Fibroblast of lung (primary cell): ENCODE measurements at regions not wholly inside any gene's neighbourhood (a gene's known extent, or its start where the extent isn't known, plus 50 kb on each side); places are given as distances from the start of the nearest gene placed in this dataset.
A peak's percentile ranks its signal among the peaks of the same experiment; 100 is the strongest.

Experiments
- DNase-seq, 2 donors: peaks; one replicate each; pipeline versions ENCODE4 v3.0.0 to v3.0.0-alpha.2; 2010; ENCODE audit warnings: low read depth in 2 of 2
- H2AFZ ChIP-seq: 2 replicates; pipeline ENCODE4 v1.5.1; 2012; ENCODE audit warnings: low read length, control low read depth, inconsistent platforms
- H3K27ac ChIP-seq: 2 replicates; pipeline ENCODE4 v1.5.1; 2011; ENCODE audit warnings: low read length, control low read depth; ENCODE audit not compliant: insufficient read depth
- H3K27me3 ChIP-seq: 2 replicates; pipeline ENCODE4 v1.5.1; 2011; ENCODE audit warnings: mild to moderate bottlenecking, low read length; ENCODE audit not compliant: control insufficient read depth, insufficient read depth
- H3K36me3 ChIP-seq: 2 replicates; pipeline ENCODE4 v1.5.1; 2011; ENCODE audit warnings: low read length; ENCODE audit not compliant: control insufficient read depth, insufficient read depth
- H3K4me1 ChIP-seq: 2 replicates; pipeline ENCODE4 v1.5.1; 2011; ENCODE audit warnings: low read length; ENCODE audit not compliant: control insufficient read depth, insufficient read depth; ENCODE audit errors: extremely low read depth
- H3K4me2 ChIP-seq: 2 replicates; pipeline ENCODE4 v1.5.1; 2011; ENCODE audit warnings: low read length, control low read depth; ENCODE audit not compliant: insufficient read depth; ENCODE audit errors: extremely low read depth
- H3K4me3 ChIP-seq, 4 experiments: fragments of 200-600 bp in 1 of 4; sonication (generic) in 1 of 4; replicated peaks in 1 of 4; 2 replicates each; pipeline ENCODE4 v1.5.1; 2011 to 2016; ENCODE audit warnings: low read length in 4 of 4, low read depth in 3 of 4, mild to moderate bottlenecking in 3 of 4, control low read depth in 2 of 4, inconsistent platforms in 1 of 4, mixed read lengths in 1 of 4; ENCODE audit not compliant: insufficient read depth in 1 of 4; ENCODE audit errors: control extremely low read depth in 1 of 4
- H3K79me2 ChIP-seq: 2 replicates; pipeline ENCODE4 v1.5.1; 2012; ENCODE audit warnings: mild to moderate bottlenecking, low read length, inconsistent platforms; ENCODE audit not compliant: control insufficient read depth, insufficient read depth
- H3K9ac ChIP-seq: 2 replicates; pipeline ENCODE4 v1.5.1; 2011; ENCODE audit warnings: mild to moderate bottlenecking, low read length, control low read depth; ENCODE audit not compliant: insufficient read depth
- H3K9me3 ChIP-seq: 2 replicates; pipeline ENCODE4 v1.5.1; 2012; ENCODE audit warnings: low read depth, low read length; ENCODE audit not compliant: control insufficient read depth, insufficient read depth
- H4K20me1 ChIP-seq: 2 replicates; pipeline ENCODE4 v1.5.1; 2011; ENCODE audit warnings: low read length; ENCODE audit not compliant: control insufficient read depth, insufficient read depth; ENCODE audit errors: extremely low read depth
- EZH2 ChIP-seq: IDR thresholded peaks from 2 replicates; pipeline ENCODE4 v1.5.1; 2012; ENCODE audit warnings: low read length, control low read depth, mild to moderate bottlenecking; ENCODE audit errors: missing control alignments
- TF ChIP-seq, protein P1 (sequence below), 2 donors: IDR thresholded peaks in 1 of 2; conservative IDR thresholded peaks in 1 of 2; 1 replicate in 1 of 2; 2 replicates in 1 of 2; pipeline ENCODE4 v1.5.1; 2011 to 2012; ENCODE audit warnings: low read length in 2 of 2, control low read depth in 1 of 2, inconsistent platforms in 1 of 2, low read depth in 1 of 2, mild to moderate bottlenecking in 1 of 2

DNA sequence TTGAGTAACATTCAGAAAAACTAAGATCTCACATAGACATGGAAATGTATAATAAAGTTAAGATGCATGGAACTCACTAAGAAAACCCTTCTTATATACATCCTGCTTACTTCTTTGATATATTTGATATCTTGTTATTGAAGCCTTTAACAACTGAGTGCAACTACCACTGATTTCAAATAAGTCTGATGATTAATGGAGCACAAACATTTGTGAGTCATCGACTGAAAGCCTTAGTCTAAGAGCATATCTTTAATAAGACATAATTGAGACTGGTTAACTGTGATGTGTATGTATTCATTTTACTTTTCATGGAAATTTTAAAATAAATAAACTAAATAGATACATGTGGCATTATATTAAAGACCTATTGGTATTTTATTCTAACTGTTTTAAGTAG lies 740.5 kb downstream of the EPHA3 start:
- Histone ChIP-seq H4K20me1 (no peaks in the 10 kb centered on the region), H3K4me2 (no peak overlapping the region), H3K27ac (no peak overlapping the region), H2AFZ (no peak overlapping the region), H3K9me3 (no peaks in the 10 kb centered on the region), H3K79me2 (no peaks in the 10 kb centered on the region), H3K9ac (no peak overlapping the region), H3K27me3 (no peaks in the 10 kb centered on the region), H3K4me3 (no peak overlapping the region), H3K36me3 (no peaks in the 10 kb centered on the region), H3K4me1 (no peaks in the 10 kb centered on the region)
- peak; percentile 20 to 59 for DNase-seq
- no peak for TF ChIP-seq EZH2

DNA sequence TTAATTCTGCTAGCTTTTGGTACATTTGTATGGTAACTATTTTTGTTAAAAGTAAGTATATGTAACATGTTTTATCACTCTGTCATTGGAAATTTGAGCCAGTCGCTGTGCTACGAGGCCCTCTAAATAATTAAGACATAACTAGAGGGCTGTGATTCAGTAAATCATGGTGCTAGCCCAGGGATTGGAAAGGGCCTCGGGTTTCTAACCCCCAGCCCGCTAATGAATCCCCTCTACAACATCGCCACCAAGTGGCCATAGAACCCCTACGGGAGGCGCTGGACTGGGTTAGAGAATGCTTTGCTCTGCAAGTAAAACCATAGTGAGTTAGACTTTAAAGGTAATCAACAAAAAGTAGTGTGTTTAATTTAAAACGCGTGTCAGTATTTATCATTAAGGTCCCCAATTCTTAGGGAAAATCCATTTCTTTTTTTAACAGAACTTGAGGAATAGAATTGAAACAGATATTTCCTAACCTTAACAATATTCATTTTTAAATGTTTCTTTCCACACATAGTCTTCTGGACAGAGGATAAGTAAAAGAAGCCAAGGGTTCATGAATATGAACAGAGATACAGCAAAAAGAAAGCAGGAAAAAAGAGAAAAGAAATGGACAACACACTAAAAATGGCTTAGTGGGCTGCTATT lies 744.7 kb downstream of the EPHA3 start:
- TF ChIP-seq, protein P1, sequence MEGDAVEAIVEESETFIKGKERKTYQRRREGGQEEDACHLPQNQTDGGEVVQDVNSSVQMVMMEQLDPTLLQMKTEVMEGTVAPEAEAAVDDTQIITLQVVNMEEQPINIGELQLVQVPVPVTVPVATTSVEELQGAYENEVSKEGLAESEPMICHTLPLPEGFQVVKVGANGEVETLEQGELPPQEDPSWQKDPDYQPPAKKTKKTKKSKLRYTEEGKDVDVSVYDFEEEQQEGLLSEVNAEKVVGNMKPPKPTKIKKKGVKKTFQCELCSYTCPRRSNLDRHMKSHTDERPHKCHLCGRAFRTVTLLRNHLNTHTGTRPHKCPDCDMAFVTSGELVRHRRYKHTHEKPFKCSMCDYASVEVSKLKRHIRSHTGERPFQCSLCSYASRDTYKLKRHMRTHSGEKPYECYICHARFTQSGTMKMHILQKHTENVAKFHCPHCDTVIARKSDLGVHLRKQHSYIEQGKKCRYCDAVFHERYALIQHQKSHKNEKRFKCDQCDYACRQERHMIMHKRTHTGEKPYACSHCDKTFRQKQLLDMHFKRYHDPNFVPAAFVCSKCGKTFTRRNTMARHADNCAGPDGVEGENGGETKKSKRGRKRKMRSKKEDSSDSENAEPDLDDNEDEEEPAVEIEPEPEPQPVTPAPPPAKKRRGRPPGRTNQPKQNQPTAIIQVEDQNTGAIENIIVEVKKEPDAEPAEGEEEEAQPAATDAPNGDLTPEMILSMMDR (conservative IDR thresholded peaks at IDR 0.05 in 1 of 2, IDR thresholded peaks at IDR 0.05 in 1 of 2; ENCODE audit: low read depth in 1 of 2, low read length in 2 of 2): peak; percentile 67 to 85
- no peak for TF ChIP-seq EZH2
- Histone ChIP-seq H3K79me2 (no peaks in the 10 kb centered on the region), H3K9me3 (no peaks in the 10 kb centered on the region), H3K4me2 (no peak overlapping the region), H3K36me3 (no peaks in the 10 kb centered on the region), H2AFZ (no peak overlapping the region), H3K4me3 (no peak overlapping the region), H3K9ac (no peak overlapping the region), H3K4me1 (no peaks in the 10 kb centered on the region), H4K20me1 (no peaks in the 10 kb centered on the region), H3K27ac (no peak overlapping the region), H3K27me3 (no peaks in the 10 kb centered on the region)
- peak; percentile 24 to 72 for DNase-seq

DNA sequence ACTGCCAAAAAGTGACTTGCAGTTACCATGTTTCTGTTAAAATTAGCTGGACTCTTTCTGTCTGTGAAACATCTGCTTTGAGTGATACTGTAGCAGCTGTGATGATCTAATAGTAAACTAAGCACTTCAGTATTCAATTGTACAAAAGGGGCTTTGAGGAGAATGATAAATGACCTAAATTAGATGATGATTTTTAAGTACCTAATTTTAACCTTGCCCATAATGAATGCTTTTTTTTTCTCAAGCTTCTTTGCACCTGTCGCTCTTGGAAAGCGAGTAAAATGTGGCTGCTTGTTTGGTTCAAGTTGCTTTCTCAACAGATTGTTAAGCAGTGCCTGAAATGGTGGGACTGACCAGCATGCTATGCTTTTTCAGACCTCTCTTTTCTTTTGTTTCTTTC lies 752.3 kb downstream of the EPHA3 start:
- Histone ChIP-seq H4K20me1 (no peaks in the 10 kb centered on the region), H3K79me2 (no peaks in the 10 kb centered on the region), H3K4me1 (no peaks in the 10 kb centered on the region), H3K4me3 (no peak overlapping the region), H3K9ac (no peak overlapping the region), H3K27ac (no peak overlapping the region), H3K9me3 (no peaks in the 10 kb centered on the region), H3K4me2 (no peak overlapping the region), H3K27me3 (no peaks in the 10 kb centered on the region), H2AFZ (no peak overlapping the region), H3K36me3 (no peaks in the 10 kb centered on the region)
- TF ChIP-seq, protein P1 (conservative IDR thresholded peaks at IDR 0.05 in 1 of 2, IDR thresholded peaks at IDR 0.05 in 1 of 2; ENCODE audit: low read depth in 1 of 2, low read length in 2 of 2): no peak
- TF ChIP-seq EZH2: no peak
- DNase-seq: no peak
